ENCODE measurements at regions not wholly inside any gene's neighbourhood (a gene's known extent, or its start where the extent isn't known, plus 50 kb on each side); places are given as distances from the start of the nearest gene placed in this dataset.
"Not testable (repeated sequence)": the region's sequence is repeated elsewhere in the genome, so short reads cannot be mapped to it uniquely, and the experiment has no call there.

DNA sequence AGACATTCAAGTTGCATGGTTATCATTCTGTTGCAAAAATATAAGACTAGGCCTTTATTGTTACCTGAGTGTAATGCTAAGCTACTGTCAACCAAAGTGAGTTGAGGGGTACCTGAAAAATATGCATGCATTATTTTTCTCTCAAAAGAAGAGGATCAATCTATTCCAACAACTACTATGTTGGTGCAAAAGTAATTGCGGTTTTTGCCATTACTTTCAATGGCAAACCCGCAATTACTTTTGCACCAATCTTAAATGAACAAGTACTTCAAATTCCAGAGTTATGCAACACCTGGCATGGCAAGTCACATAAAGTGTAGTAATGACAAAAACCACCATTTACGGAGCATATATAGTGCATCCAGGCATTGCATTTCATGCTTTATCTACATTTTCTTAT, 307.0 kb upstream of the NOX3 start:
- no peaks in the 10 kb centered on the region for H3K4me1 Mint-ChIP-seq (ENCODE audit: low read depth, unreplicated experiment)
- no peak for DNase-seq
- no peak overlapping the region for H3K4me3 Mint-ChIP-seq (ENCODE audit: low read depth, unreplicated experiment)
- H3K9me3 Mint-ChIP-seq (ENCODE audit: low read depth, unreplicated experiment): peaks cover 9% of the 10 kb centered on the region
- BruUV-seq (replicated peaks): no TSS peak
- CTCF ChIA-PET: no interaction called here
- TF ChIP-seq, protein P1, sequence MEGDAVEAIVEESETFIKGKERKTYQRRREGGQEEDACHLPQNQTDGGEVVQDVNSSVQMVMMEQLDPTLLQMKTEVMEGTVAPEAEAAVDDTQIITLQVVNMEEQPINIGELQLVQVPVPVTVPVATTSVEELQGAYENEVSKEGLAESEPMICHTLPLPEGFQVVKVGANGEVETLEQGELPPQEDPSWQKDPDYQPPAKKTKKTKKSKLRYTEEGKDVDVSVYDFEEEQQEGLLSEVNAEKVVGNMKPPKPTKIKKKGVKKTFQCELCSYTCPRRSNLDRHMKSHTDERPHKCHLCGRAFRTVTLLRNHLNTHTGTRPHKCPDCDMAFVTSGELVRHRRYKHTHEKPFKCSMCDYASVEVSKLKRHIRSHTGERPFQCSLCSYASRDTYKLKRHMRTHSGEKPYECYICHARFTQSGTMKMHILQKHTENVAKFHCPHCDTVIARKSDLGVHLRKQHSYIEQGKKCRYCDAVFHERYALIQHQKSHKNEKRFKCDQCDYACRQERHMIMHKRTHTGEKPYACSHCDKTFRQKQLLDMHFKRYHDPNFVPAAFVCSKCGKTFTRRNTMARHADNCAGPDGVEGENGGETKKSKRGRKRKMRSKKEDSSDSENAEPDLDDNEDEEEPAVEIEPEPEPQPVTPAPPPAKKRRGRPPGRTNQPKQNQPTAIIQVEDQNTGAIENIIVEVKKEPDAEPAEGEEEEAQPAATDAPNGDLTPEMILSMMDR (IDR thresholded peaks at IDR 0.05; ENCODE audit: unreplicated experiment): no peak
- H3K27ac Mint-ChIP-seq (ENCODE audit: unreplicated experiment): no peak overlapping the region
- no peaks in the 10 kb centered on the region for H3K36me3 Mint-ChIP-seq (ENCODE audit: insufficient read depth, unreplicated experiment)
- intact Hi-C loops (cut with micrococcal nuclease; ENCODE audit: unreplicated experiment): no loop called here
- H3K27me3 Mint-ChIP-seq (ENCODE audit: unreplicated experiment): no peaks in the 10 kb centered on the region

DNA sequence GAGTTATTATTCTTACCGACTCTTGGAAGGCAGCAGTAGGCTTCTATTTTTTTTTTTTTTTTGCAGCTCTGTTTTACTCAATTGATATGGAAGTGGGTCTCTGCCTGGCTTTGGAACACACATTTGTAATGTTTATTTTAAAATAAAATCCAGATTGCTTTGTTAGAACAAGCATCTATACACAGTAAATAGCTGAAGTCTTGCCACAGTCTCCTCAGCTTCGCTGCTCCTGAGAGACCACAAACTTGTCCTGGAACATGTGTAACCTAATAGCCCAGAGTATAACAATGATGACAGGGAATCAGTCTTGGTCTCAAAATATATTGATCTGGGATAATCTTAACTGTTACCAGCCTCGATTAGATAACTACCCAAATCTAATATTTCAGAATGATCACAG, 299.8 kb upstream of the NOX3 start:
- no peak overlapping the region for H3K27ac Mint-ChIP-seq (ENCODE audit: unreplicated experiment)
- H3K9me3 Mint-ChIP-seq (ENCODE audit: low read depth, unreplicated experiment): peaks cover 3% of the 10 kb centered on the region
- H3K27me3 Mint-ChIP-seq (ENCODE audit: unreplicated experiment): no peaks in the 10 kb centered on the region
- no peak overlapping the region for H3K4me3 Mint-ChIP-seq (ENCODE audit: low read depth, unreplicated experiment)
- CTCF ChIA-PET: no interaction called here
- H3K36me3 Mint-ChIP-seq (ENCODE audit: insufficient read depth, unreplicated experiment): no peaks in the 10 kb centered on the region
- DNase-seq: no peak
- intact Hi-C loops (cut with micrococcal nuclease; ENCODE audit: unreplicated experiment): no loop called here
- TF ChIP-seq, protein P1 (IDR thresholded peaks at IDR 0.05; ENCODE audit: unreplicated experiment): no peak
- H3K4me1 Mint-ChIP-seq (ENCODE audit: low read depth, unreplicated experiment): no peaks in the 10 kb centered on the region
- no TSS peak for BruUV-seq (replicated peaks)

DNA sequence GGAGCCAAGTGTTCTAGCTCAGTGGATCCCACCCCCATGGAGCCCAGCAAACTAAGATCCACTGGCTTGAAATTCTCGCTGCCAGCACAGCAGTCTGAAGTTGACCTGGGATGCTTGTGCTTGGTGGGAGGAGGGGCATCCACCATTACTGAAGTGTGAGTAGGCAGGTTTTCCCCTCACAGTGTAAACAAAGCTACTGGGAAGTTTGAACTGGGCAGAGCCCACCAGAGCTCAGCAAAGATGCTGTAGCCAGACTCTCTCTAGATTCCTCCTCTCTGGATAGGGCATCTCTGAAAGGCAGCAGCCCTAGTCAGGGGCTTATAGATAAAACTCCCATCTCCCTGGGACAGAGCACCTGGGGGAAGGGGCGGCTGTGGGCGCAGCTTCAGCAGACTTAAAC, 293.1 kb upstream of the NOX3 start:
- BruUV-seq (replicated peaks); DNase-seq; H3K36me3 Mint-ChIP-seq (ENCODE audit: insufficient read depth, unreplicated experiment); H3K27ac Mint-ChIP-seq (ENCODE audit: unreplicated experiment); intact Hi-C loops (cut with micrococcal nuclease; ENCODE audit: unreplicated experiment); H3K4me3 Mint-ChIP-seq (ENCODE audit: low read depth, unreplicated experiment); H3K4me1 Mint-ChIP-seq (ENCODE audit: low read depth, unreplicated experiment); H3K27me3 Mint-ChIP-seq (ENCODE audit: unreplicated experiment); H3K9me3 Mint-ChIP-seq (ENCODE audit: low read depth, unreplicated experiment); CTCF ChIA-PET: not testable (repeated sequence)

DNA sequence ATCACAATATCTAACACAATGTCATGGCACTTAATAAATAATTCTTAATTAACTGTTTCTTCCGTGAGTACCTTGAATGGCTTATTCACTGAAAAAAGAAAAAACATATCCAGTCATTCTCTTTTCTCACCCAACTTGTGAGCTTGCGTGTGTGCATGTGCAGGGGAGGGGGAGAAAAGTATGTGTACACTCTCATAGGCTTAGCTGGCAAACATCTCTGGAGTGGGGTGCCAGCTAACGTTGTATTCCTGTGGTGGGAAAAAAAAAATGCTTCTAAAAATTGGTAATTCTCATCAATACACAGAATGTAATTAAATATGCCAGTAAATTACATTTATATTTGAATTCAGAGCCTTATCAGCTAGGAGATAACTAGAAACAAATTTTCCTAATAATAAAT, 291.9 kb upstream of the NOX3 start:
- Mint-ChIP-seq H3K27me3 (ENCODE audit: unreplicated experiment) (no peaks in the 10 kb centered on the region), H3K9me3 (ENCODE audit: low read depth, unreplicated experiment) (peaks cover 3% of the 10 kb centered on the region), H3K4me1 (ENCODE audit: low read depth, unreplicated experiment) (no peaks in the 10 kb centered on the region), H3K36me3 (ENCODE audit: insufficient read depth, unreplicated experiment) (no peaks in the 10 kb centered on the region), H3K27ac (ENCODE audit: unreplicated experiment) (no peak overlapping the region), H3K4me3 (ENCODE audit: low read depth, unreplicated experiment) (no peak overlapping the region)
- DNase-seq: no peak
- BruUV-seq (replicated peaks): no TSS peak
- TF ChIP-seq, protein P1 (IDR thresholded peaks at IDR 0.05; ENCODE audit: unreplicated experiment): no peak
- CTCF ChIA-PET: interaction anchor here (0.6 kb wide), 1 partner anchor 121 kb away, joined by 3 read pairs; no protein-coding TSS in a partner anchor
- intact Hi-C loops (cut with micrococcal nuclease; ENCODE audit: unreplicated experiment): no loop called here

DNA sequence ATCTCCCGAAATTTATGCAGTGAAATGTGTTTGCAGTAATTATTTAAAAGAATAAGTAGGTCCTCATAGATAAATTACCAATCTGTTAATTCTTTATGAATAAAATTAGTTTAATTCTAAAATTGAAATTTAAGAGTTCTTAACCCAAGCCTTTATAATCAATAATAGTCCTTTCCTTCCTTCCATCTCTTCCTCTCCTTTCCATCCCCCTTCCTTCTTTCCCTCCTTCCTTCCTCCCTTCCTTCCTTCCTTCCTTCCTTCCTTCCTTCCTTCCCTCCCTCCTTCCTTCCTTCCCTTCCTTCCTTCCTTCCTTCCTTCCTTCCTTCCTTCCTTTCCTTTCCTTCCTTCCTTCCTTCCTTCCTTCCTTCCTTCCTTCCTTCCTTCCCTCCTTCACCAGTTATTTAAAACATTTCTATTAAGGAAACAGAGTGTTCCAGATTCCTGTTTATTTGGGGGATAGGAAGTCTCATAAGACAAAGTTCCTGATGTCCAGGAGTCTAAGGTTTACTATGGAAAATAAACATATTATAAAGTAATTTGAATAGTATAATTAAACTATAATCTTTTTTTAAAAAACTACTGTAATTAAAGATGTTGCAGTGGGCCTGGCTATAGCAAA, 285.3 kb upstream of the NOX3 start:
- H3K27ac Mint-ChIP-seq (ENCODE audit: unreplicated experiment): no peak overlapping the region
- no TSS peak for BruUV-seq (replicated peaks)
- H3K4me1 Mint-ChIP-seq (ENCODE audit: low read depth, unreplicated experiment): no peaks in the 10 kb centered on the region
- intact Hi-C loops (cut with micrococcal nuclease; ENCODE audit: unreplicated experiment): no loop called here
- TF ChIP-seq, protein P1 (IDR thresholded peaks at IDR 0.05; ENCODE audit: unreplicated experiment): no peak
- no peak for DNase-seq
- peaks cover 3% of the 10 kb centered on the region for H3K9me3 Mint-ChIP-seq (ENCODE audit: low read depth, unreplicated experiment)
- no peaks in the 10 kb centered on the region for H3K27me3 Mint-ChIP-seq (ENCODE audit: unreplicated experiment)
- no peak overlapping the region for H3K4me3 Mint-ChIP-seq (ENCODE audit: low read depth, unreplicated experiment)
- no peaks in the 10 kb centered on the region for H3K36me3 Mint-ChIP-seq (ENCODE audit: insufficient read depth, unreplicated experiment)
- CTCF ChIA-PET: no interaction called here
